Fibroblast of lung (primary cell): ENCODE measurements at regions not wholly inside any gene's neighbourhood (a gene's known extent, or its start where the extent isn't known, plus 50 kb on each side); places are given as distances from the start of the nearest gene placed in this dataset.

Experiments
- DNase-seq, 2 donors: peaks; one replicate each; pipeline versions ENCODE4 v3.0.0 to v3.0.0-alpha.2; 2010; ENCODE audit warnings: low read depth in 2 of 2
- H2AFZ ChIP-seq: 2 replicates; pipeline ENCODE4 v1.5.1; 2012; ENCODE audit warnings: low read length, control low read depth, inconsistent platforms
- H3K27ac ChIP-seq: 2 replicates; pipeline ENCODE4 v1.5.1; 2011; ENCODE audit warnings: low read length, control low read depth; ENCODE audit not compliant: insufficient read depth
- H3K27me3 ChIP-seq: 2 replicates; pipeline ENCODE4 v1.5.1; 2011; ENCODE audit warnings: mild to moderate bottlenecking, low read length; ENCODE audit not compliant: control insufficient read depth, insufficient read depth
- H3K36me3 ChIP-seq: 2 replicates; pipeline ENCODE4 v1.5.1; 2011; ENCODE audit warnings: low read length; ENCODE audit not compliant: control insufficient read depth, insufficient read depth
- H3K4me1 ChIP-seq: 2 replicates; pipeline ENCODE4 v1.5.1; 2011; ENCODE audit warnings: low read length; ENCODE audit not compliant: control insufficient read depth, insufficient read depth; ENCODE audit errors: extremely low read depth
- H3K4me2 ChIP-seq: 2 replicates; pipeline ENCODE4 v1.5.1; 2011; ENCODE audit warnings: low read length, control low read depth; ENCODE audit not compliant: insufficient read depth; ENCODE audit errors: extremely low read depth
- H3K4me3 ChIP-seq, 4 experiments: fragments of 200-600 bp in 1 of 4; sonication (generic) in 1 of 4; replicated peaks in 1 of 4; 2 replicates each; pipeline ENCODE4 v1.5.1; 2011 to 2016; ENCODE audit warnings: low read length in 4 of 4, low read depth in 3 of 4, mild to moderate bottlenecking in 3 of 4, control low read depth in 2 of 4, inconsistent platforms in 1 of 4, mixed read lengths in 1 of 4; ENCODE audit not compliant: insufficient read depth in 1 of 4; ENCODE audit errors: control extremely low read depth in 1 of 4
- H3K79me2 ChIP-seq: 2 replicates; pipeline ENCODE4 v1.5.1; 2012; ENCODE audit warnings: mild to moderate bottlenecking, low read length, inconsistent platforms; ENCODE audit not compliant: control insufficient read depth, insufficient read depth
- H3K9ac ChIP-seq: 2 replicates; pipeline ENCODE4 v1.5.1; 2011; ENCODE audit warnings: mild to moderate bottlenecking, low read length, control low read depth; ENCODE audit not compliant: insufficient read depth
- H3K9me3 ChIP-seq: 2 replicates; pipeline ENCODE4 v1.5.1; 2012; ENCODE audit warnings: low read depth, low read length; ENCODE audit not compliant: control insufficient read depth, insufficient read depth
- H4K20me1 ChIP-seq: 2 replicates; pipeline ENCODE4 v1.5.1; 2011; ENCODE audit warnings: low read length; ENCODE audit not compliant: control insufficient read depth, insufficient read depth; ENCODE audit errors: extremely low read depth
- EZH2 ChIP-seq: IDR thresholded peaks from 2 replicates; pipeline ENCODE4 v1.5.1; 2012; ENCODE audit warnings: low read length, control low read depth, mild to moderate bottlenecking; ENCODE audit errors: missing control alignments
- TF ChIP-seq, protein P1 (sequence below), 2 donors: IDR thresholded peaks in 1 of 2; conservative IDR thresholded peaks in 1 of 2; 1 replicate in 1 of 2; 2 replicates in 1 of 2; pipeline ENCODE4 v1.5.1; 2011 to 2012; ENCODE audit warnings: low read length in 2 of 2, control low read depth in 1 of 2, inconsistent platforms in 1 of 2, low read depth in 1 of 2, mild to moderate bottlenecking in 1 of 2

DNA sequence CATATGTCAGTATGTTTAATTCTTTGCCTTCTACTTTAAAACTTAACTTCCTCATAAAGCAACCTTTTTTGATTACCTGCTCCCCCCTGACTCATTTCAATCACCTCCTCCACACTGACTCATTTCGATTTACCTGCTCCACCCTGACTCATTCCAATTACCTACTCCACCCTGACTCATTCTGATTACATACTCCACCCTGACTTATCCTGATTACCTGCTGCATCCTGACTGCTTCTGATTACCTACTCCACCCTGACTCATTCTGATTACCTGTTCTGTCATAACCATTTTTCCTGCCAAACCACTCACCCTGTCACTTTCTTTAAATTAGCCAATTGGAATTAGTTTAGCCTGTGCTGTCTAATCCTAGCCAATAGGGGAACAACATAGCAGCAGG lies 263.6 kb downstream of the DDX3Y start:
- Histone ChIP-seq H3K4me2 (no peak overlapping the region), H3K27me3 (no peaks in the 10 kb centered on the region)

More for the DNA sequence above, 263.6 kb downstream of the DDX3Y start:
- H3K27ac ChIP-seq, result no peak overlapping the region
- no peaks in the 10 kb centered on the region for H4K20me1 ChIP-seq
- no peaks in the 10 kb centered on the region for H3K4me1 ChIP-seq
- no peak for DNase-seq
- H3K36me3 ChIP-seq, result no peaks in the 10 kb centered on the region
- H3K79me2 ChIP-seq, result no peaks in the 10 kb centered on the region
- H3K4me3 ChIP-seq, result no peak overlapping the region
- H3K9me3 ChIP-seq, result no peaks in the 10 kb centered on the region
- no peak overlapping the region for H2AFZ ChIP-seq
- no peak overlapping the region for H3K9ac ChIP-seq
- TF ChIP-seq EZH2, result no peak
- TF ChIP-seq, protein P1, sequence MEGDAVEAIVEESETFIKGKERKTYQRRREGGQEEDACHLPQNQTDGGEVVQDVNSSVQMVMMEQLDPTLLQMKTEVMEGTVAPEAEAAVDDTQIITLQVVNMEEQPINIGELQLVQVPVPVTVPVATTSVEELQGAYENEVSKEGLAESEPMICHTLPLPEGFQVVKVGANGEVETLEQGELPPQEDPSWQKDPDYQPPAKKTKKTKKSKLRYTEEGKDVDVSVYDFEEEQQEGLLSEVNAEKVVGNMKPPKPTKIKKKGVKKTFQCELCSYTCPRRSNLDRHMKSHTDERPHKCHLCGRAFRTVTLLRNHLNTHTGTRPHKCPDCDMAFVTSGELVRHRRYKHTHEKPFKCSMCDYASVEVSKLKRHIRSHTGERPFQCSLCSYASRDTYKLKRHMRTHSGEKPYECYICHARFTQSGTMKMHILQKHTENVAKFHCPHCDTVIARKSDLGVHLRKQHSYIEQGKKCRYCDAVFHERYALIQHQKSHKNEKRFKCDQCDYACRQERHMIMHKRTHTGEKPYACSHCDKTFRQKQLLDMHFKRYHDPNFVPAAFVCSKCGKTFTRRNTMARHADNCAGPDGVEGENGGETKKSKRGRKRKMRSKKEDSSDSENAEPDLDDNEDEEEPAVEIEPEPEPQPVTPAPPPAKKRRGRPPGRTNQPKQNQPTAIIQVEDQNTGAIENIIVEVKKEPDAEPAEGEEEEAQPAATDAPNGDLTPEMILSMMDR (conservative IDR thresholded peaks at IDR 0.05 in 1 of 2, IDR thresholded peaks at IDR 0.05 in 1 of 2; ENCODE audit: low read depth in 1 of 2, low read length in 2 of 2), result no peak
